ENCODE measurements at regions not wholly inside any gene's neighbourhood (a gene's known extent, or its start where the extent isn't known, plus 50 kb on each side); places are given as distances from the start of the nearest gene placed in this dataset.

GRCh38 chr10:60994128-60994527 lies 50.1 kb upstream of the RHOBTB1 start:
- TF ChIP-seq, protein P1, sequence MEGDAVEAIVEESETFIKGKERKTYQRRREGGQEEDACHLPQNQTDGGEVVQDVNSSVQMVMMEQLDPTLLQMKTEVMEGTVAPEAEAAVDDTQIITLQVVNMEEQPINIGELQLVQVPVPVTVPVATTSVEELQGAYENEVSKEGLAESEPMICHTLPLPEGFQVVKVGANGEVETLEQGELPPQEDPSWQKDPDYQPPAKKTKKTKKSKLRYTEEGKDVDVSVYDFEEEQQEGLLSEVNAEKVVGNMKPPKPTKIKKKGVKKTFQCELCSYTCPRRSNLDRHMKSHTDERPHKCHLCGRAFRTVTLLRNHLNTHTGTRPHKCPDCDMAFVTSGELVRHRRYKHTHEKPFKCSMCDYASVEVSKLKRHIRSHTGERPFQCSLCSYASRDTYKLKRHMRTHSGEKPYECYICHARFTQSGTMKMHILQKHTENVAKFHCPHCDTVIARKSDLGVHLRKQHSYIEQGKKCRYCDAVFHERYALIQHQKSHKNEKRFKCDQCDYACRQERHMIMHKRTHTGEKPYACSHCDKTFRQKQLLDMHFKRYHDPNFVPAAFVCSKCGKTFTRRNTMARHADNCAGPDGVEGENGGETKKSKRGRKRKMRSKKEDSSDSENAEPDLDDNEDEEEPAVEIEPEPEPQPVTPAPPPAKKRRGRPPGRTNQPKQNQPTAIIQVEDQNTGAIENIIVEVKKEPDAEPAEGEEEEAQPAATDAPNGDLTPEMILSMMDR (IDR thresholded peaks at IDR 0.05) = no peak
- no peak for TF ChIP-seq POLR2A (IDR thresholded peaks at IDR 0.05)

Data from uterus (tissue), 2 donors.